NB4 (cell line): ENCODE measurements at regions not wholly inside any gene's neighbourhood (a gene's known extent, or its start where the extent isn't known, plus 50 kb on each side); places are given as distances from the start of the nearest gene placed in this dataset.
"Not testable (repeated sequence)": the region's sequence is repeated elsewhere in the genome, so short reads cannot be mapped to it uniquely, and the experiment has no call there.

Source experiments
- DNase-seq: peaks from one replicate; pipeline ENCODE4 v3.0.0; 2010; ENCODE audit warnings: low read depth
- H3K4me3 ChIP-seq: one replicate; pipeline ENCODE4 v1.5.1; 2011; ENCODE audit warnings: mild to moderate bottlenecking, low read depth, low read length, moderate library complexity
- CTCF ChIP-seq: IDR thresholded peaks from one replicate; pipeline ENCODE4 v1.5.1; 2012; ENCODE audit warnings: low read depth, low read length
- MAX ChIP-seq: IDR thresholded peaks from 2 replicates; pipeline ENCODE4 v1.6.1; 2011; ENCODE audit warnings: low read depth, low read length
- MYC ChIP-seq: IDR thresholded peaks from 2 replicates; pipeline ENCODE4 v1.6.1; 2011; ENCODE audit warnings: low read depth, low read length
- POLR2A ChIP-seq: IDR thresholded peaks from 2 replicates; pipeline ENCODE4 v1.6.1; 2011; ENCODE audit warnings: mild to moderate bottlenecking; ENCODE audit not compliant: insufficient read length; ENCODE audit errors: extremely low read depth

- TF ChIP-seq CTCF, result no peak
- TF ChIP-seq POLR2A, result no peak
- no peak for TF ChIP-seq MAX
- no peak for TF ChIP-seq MYC
- no peak overlapping the region for H3K4me3 ChIP-seq
- DNase-seq, result no peak
Observed at GRCh38 chr11:12585861-12586260, 88.4 kb upstream of the TEAD1 start.

- no peak overlapping the region for H3K4me3 ChIP-seq
- no peak for DNase-seq
- no peak for TF ChIP-seq MAX
- TF ChIP-seq MYC, result no peak
- TF ChIP-seq POLR2A, result no peak
- TF ChIP-seq CTCF, result no peak
Observed at GRCh38 chr11:12587333-12587991, 86.8 kb upstream of the TEAD1 start.

- TF ChIP-seq MAX, result no peak
- no peak for TF ChIP-seq CTCF
- TF ChIP-seq MYC, result no peak
- TF ChIP-seq POLR2A, result no peak
- no peak overlapping the region for H3K4me3 ChIP-seq
- DNase-seq, result no peak
Observed at GRCh38 chr11:12591706-12592105, 82.5 kb upstream of the TEAD1 start.

GRCh38 chr11:12592283-12592682 is 81.9 kb upstream of the TEAD1 start:
- TF ChIP-seq MYC (no peak), POLR2A (no peak), MAX (no peak), CTCF (no peak)
- no peak overlapping the region for H3K4me3 ChIP-seq
- no peak for DNase-seq

GRCh38 chr11:12595089-12595847 is 79.0 kb upstream of the TEAD1 start:
- DNase-seq, H3K4me3 ChIP-seq: not testable (repeated sequence)

- no peak overlapping the region for H3K4me3 ChIP-seq
- DNase-seq, result no peak
- TF ChIP-seq POLR2A (no peak), MAX (no peak)
Observed at GRCh38 chr11:12598330-12599256, 75.6 kb upstream of the TEAD1 start.
